A549 (cell line): ENCODE measurements at regions not wholly inside any gene's neighbourhood (a gene's known extent, or its start where the extent isn't known, plus 50 kb on each side); places are given as distances from the start of the nearest gene placed in this dataset.

Experiments
- POLR2A ChIP-seq: IDR thresholded peaks from 2 replicates; pipeline ENCODE4 v1.6.1; 2012; ENCODE audit warnings: mild to moderate bottlenecking, low read length
- TF ChIP-seq, protein P1 (sequence below): fragments of >200 bp; sonication (Bioruptor Twin); formaldehyde crosslinking; IDR thresholded peaks from 3 replicates; pipeline ENCODE4 v1.5.1; 2016

DNA sequence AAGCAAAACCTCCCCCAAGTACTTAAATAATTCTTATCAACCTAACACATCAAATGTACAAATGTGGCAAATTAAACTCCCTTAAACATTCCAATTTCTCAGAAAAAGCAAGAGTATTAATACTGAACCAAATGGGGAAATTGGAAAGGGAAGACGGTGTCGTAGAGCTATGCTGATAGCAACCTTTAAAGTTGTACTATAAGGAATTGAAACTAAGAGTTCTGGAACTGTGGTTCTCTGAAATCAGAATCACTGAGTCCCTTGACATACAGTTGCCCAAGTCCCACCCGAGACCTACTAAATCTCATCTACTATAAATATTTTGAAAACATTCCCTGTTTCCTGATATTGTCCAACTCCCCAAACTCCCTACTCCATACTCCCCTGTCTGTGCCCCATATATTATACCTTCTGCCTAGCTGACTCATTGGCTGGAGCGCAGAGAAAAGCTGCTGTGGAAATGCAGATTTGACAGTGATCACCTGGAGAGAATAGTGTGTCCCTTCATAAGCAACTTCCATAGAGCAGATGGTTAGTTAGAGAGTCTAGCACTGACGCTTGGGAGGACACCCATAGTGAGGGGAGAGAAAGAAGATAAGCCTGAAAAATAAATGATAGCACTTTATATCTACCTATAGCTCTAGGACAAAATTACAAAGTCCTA is 51.4 kb upstream of the ITM2B start:
- TF ChIP-seq POLR2A = no peak
- TF ChIP-seq, protein P1, sequence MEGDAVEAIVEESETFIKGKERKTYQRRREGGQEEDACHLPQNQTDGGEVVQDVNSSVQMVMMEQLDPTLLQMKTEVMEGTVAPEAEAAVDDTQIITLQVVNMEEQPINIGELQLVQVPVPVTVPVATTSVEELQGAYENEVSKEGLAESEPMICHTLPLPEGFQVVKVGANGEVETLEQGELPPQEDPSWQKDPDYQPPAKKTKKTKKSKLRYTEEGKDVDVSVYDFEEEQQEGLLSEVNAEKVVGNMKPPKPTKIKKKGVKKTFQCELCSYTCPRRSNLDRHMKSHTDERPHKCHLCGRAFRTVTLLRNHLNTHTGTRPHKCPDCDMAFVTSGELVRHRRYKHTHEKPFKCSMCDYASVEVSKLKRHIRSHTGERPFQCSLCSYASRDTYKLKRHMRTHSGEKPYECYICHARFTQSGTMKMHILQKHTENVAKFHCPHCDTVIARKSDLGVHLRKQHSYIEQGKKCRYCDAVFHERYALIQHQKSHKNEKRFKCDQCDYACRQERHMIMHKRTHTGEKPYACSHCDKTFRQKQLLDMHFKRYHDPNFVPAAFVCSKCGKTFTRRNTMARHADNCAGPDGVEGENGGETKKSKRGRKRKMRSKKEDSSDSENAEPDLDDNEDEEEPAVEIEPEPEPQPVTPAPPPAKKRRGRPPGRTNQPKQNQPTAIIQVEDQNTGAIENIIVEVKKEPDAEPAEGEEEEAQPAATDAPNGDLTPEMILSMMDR = no peak
